Endothelial cell of umbilical vein (primary cell): ENCODE measurements at regions not wholly inside any gene's neighbourhood (a gene's known extent, or its start where the extent isn't known, plus 50 kb on each side); places are given as distances from the start of the nearest gene placed in this dataset.
"Not testable (repeated sequence)": the region's sequence is repeated elsewhere in the genome, so short reads cannot be mapped to it uniquely, and the experiment has no call there.

Source experiments
- BruUV-seq: library from RNA; stranded (reverse); fragments of 400-500 nt; replicated peaks from 2 replicates; lab custom pipeline; 2021; lab: Mats Ljungman, UMichigan
- CTCF ChIA-PET: fragments of 300-600, 350-600 bp; sonication (Branson Sonifier 250); formaldehyde crosslinking; loops from one replicate; lab custom pipeline; 2021; ENCODE audit warnings: antibody characterized with exemption, inconsistent platforms; lab: Charles Lee
- POLR2A ChIA-PET: fragments of 300-600, 350-600 bp; sonication (Branson Sonifier 250); formaldehyde crosslinking; loops from one replicate; lab custom pipeline; 2021; ENCODE audit warnings: antibody characterized with exemption, inconsistent platforms; lab: Charles Lee
- DNase-seq: peaks from one replicate; pipeline ENCODE4 v3.0.0-alpha.2; 2011; ENCODE audit warnings: low read depth, low spot score
- FAIRE-seq: peaks from 2 replicates; lab custom pipeline; 2011; peaks lifted over from hg19 to GRCh38; lab: Jason Lieb, UNC
- H2AFZ ChIP-seq: 2 replicates; pipeline ENCODE4 v1.6.0; 2012; ENCODE audit warnings: low read depth, low read length, control low read depth, inconsistent platforms
- H3K27ac ChIP-seq: 2 replicates; pipeline ENCODE4 v1.5.1; 2011; ENCODE audit warnings: low read depth, mild to moderate bottlenecking, control low read depth, low read length, moderate library complexity; ENCODE audit not compliant: insufficient read depth
- H3K27me3 ChIP-seq, 2 experiments: 2 replicates each; pipeline versions ENCODE4 v1.6.0 to v1.6.1; 2011; ENCODE audit warnings: low read length in 2 of 2, mixed read lengths in 1 of 2; ENCODE audit not compliant: control insufficient read depth in 2 of 2, insufficient read depth in 2 of 2
- H3K36me3 ChIP-seq, 2 experiments: 2 replicates in 1 of 2; 3 replicates in 1 of 2; pipeline ENCODE4 v1.5.1; 2011; ENCODE audit warnings: low read length in 2 of 2, mild to moderate bottlenecking in 1 of 2, moderate library complexity in 1 of 2; ENCODE audit not compliant: control insufficient read depth in 2 of 2, insufficient read depth in 2 of 2; ENCODE audit errors: extremely low read depth in 1 of 2
- H3K4me1 ChIP-seq: 3 replicates; pipeline ENCODE4 v1.5.1; 2011; ENCODE audit warnings: mild to moderate bottlenecking, low read length; ENCODE audit not compliant: control insufficient read depth, insufficient read depth; ENCODE audit errors: extremely low read depth
- H3K4me2 ChIP-seq: 2 replicates; pipeline ENCODE4 v1.6.1; 2011; ENCODE audit warnings: low read length, control low read depth, mixed read lengths; ENCODE audit not compliant: insufficient read depth
- H3K4me3 ChIP-seq, 3 experiments: fragments of 200-600 bp in 1 of 3; sonication (generic), shearing (Covaris generic) in 1 of 3; replicated peaks in 1 of 3; 2 replicates each; pipeline ENCODE4 v1.5.1; 2011 to 2016; ENCODE audit warnings: control low read depth in 3 of 3, low read length in 3 of 3, mild to moderate bottlenecking in 2 of 3, inconsistent platforms in 1 of 3, low read depth in 1 of 3, moderate library complexity in 1 of 3; ENCODE audit not compliant: insufficient read depth in 1 of 3
- H3K79me2 ChIP-seq: 2 replicates; pipeline ENCODE4 v1.6.0; 2012; ENCODE audit warnings: low read length, inconsistent platforms; ENCODE audit not compliant: control insufficient read depth, insufficient read depth
- H3K9ac ChIP-seq: replicated peaks from 2 replicates; pipeline ENCODE3; 2011; ENCODE audit warnings: low read length, control low read depth; ENCODE audit not compliant: insufficient read depth; ENCODE audit errors: extremely low read depth
- H3K9me1 ChIP-seq: replicated peaks from 3 replicates; pipeline ENCODE4 v1.6.0; 2011; ENCODE audit warnings: mild to moderate bottlenecking, low read length; ENCODE audit not compliant: control insufficient read depth, insufficient read depth; ENCODE audit errors: extremely low read depth
- H3K9me3 ChIP-seq: replicated peaks from 2 replicates; pipeline ENCODE4 v1.5.1; 2012; ENCODE audit warnings: low read length, inconsistent platforms; ENCODE audit not compliant: control insufficient read depth, insufficient read depth
- H4K20me1 ChIP-seq: replicated peaks from 2 replicates; pipeline ENCODE3; 2011; ENCODE audit warnings: mild to moderate bottlenecking, low read length; ENCODE audit not compliant: control insufficient read depth, insufficient read depth; ENCODE audit errors: extremely low read depth
- CTCF ChIP-seq, 2 donors: IDR thresholded peaks; 1 replicate in 1 of 2; 2 replicates in 1 of 2; pipeline ENCODE4 v1.5.1; 2011; ENCODE audit warnings: low read length in 2 of 2, mild to moderate bottlenecking in 2 of 2, moderate library complexity in 2 of 2, control low read depth in 1 of 2, inconsistent platforms in 1 of 2, low read depth in 1 of 2; ENCODE audit not compliant: insufficient read depth in 1 of 2; ENCODE audit errors: extremely low read depth in 1 of 2
- EZH2 ChIP-seq: IDR thresholded peaks from 2 replicates; pipeline ENCODE4 v1.6.1; 2012; ENCODE audit warnings: borderline replicate concordance, low read depth, mild to moderate bottlenecking, moderate library complexity, low read length, inconsistent platforms; ENCODE audit not compliant: severe bottlenecking
- FOS ChIP-seq: IDR thresholded peaks from 2 replicates; pipeline ENCODE4 v1.6.1; 2011; ENCODE audit warnings: mild to moderate bottlenecking, low read length, moderate library complexity, borderline replicate concordance; ENCODE audit not compliant: insufficient read depth
- GATA2 ChIP-seq: IDR thresholded peaks from 2 replicates; pipeline ENCODE4 v1.7.0; 2011; ENCODE audit warnings: low read depth, mild to moderate bottlenecking, moderate library complexity, mixed read lengths, low read length; ENCODE audit not compliant: insufficient read length, insufficient read depth
- POLR2A ChIP-seq: IDR thresholded peaks from 2 replicates; pipeline ENCODE4 v1.6.1; 2012; ENCODE audit warnings: low read depth, mild to moderate bottlenecking, control low read depth, low read length
- POLR2AphosphoS5 ChIP-seq: IDR thresholded peaks from 2 replicates; pipeline ENCODE4 v1.6.1; 2012; ENCODE audit warnings: low read depth, mild to moderate bottlenecking, control low read depth, low read length, moderate library complexity; ENCODE audit not compliant: insufficient read depth
- dilution Hi-C: fragments of 300-500 bp; cut with MboI; formaldehyde crosslinking; loops from one replicate; pipeline ENCODE4 v1.15.0; 2019; ENCODE audit warnings: low sequenced_read_pairs; ENCODE audit not compliant: extremely low pct_ligation_motif_present
- intact Hi-C: fragments of 100-400 bp; cut with micrococcal nuclease; formaldehyde crosslinking; loops from one replicate; pipeline ENCODE4 v1.10.0; 2022

GRCh38 chr2:176895158-176895557, 317.4 kb upstream of the HNRNPA3 start:
- Histone ChIP-seq H3K27me3 (peaks cover 0 to 1% of the 10 kb centered on the region in 2 experiments), H3K4me1 (no peaks in the 10 kb centered on the region), H3K9me3 (no peaks in the 10 kb centered on the region), H3K4me3 (no peak overlapping the region), H3K36me3 (no peaks in the 10 kb centered on the region), H3K9me1 (no peaks in the 10 kb centered on the region), H3K27ac (no peak overlapping the region), H3K4me2 (no peak overlapping the region), H3K9ac (no peak overlapping the region), H4K20me1 (no peaks in the 10 kb centered on the region), H3K79me2 (no peaks in the 10 kb centered on the region), H2AFZ (no peak overlapping the region)
- DNase-seq = no peak
- BruUV-seq = no TSS peak
- CTCF ChIA-PET = interaction anchor here (0.7 to 1.7 kb wide), 3 partner anchors 9 to 22 kb away, joined by 3 to 5 read pairs (median 3); no protein-coding TSS in a partner anchor
- dilution Hi-C loops (no loop called here), intact Hi-C loops (no loop called here)
- no peak for TF ChIP-seq GATA2
- TF ChIP-seq CTCF (IDR thresholded peaks at IDR 0.05; ENCODE audit: extremely low read depth in 1 of 2, insufficient read depth in 1 of 2, low read depth in 1 of 2, low read length in 2 of 2) = no peak
- TF ChIP-seq POLR2AphosphoS5 = no peak
- TF ChIP-seq POLR2A = no peak
- TF ChIP-seq EZH2 = no peak
- FAIRE-seq = no peak
- POLR2A ChIA-PET = no interaction called here

DNA sequence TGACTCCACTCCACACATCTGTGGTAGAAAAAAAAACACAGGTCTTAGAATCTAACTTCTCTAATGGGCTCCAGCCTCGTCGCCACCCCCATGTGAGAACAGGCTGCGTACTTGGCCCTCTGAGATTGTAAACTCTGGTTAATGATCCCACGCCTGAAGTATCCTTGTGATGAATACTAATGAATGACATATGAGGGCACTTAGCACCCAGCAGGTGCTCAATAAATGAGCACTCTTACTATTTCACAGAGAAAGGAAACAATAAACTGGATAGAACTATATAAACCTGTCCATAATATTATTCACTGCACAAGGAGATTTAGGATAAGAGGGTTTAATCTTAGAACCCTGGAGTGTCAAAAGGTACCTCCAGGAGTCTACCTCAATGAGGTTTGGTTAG, 310.1 kb upstream of the HNRNPA3 start:
- H3K27me3 ChIP-seq = peaks cover 0 to 2% of the 10 kb centered on the region in 2 experiments
- intact Hi-C loops = no loop called here
- H3K9me1 ChIP-seq = no peaks in the 10 kb centered on the region
- no peak overlapping the region for H3K9ac ChIP-seq
- ChIA-PET CTCF (no interaction called here), POLR2A (no interaction called here)
- H3K4me2 ChIP-seq = no peak overlapping the region
- dilution Hi-C loops = no loop called here
- no peaks in the 10 kb centered on the region for H3K4me1 ChIP-seq
- no peak for FAIRE-seq
- H3K79me2 ChIP-seq = no peaks in the 10 kb centered on the region
- no peaks in the 10 kb centered on the region for H4K20me1 ChIP-seq
- H3K27ac ChIP-seq = no peak overlapping the region
- H3K36me3 ChIP-seq = no peaks in the 10 kb centered on the region
- H3K9me3 ChIP-seq = no peaks in the 10 kb centered on the region
- no peak overlapping the region for H3K4me3 ChIP-seq
- H2AFZ ChIP-seq = no peak overlapping the region
- no TSS peak for BruUV-seq
- no peak for DNase-seq
- TF ChIP-seq FOS (no peak), POLR2AphosphoS5 (no peak), GATA2 (no peak), CTCF (IDR thresholded peaks at IDR 0.05; ENCODE audit: extremely low read depth in 1 of 2, insufficient read depth in 1 of 2, low read depth in 1 of 2, low read length in 2 of 2) (no peak)

GRCh38 chr2:176904053-176904452, 308.5 kb upstream of the HNRNPA3 start:
- CTCF ChIA-PET = interaction anchor here (1.2 kb wide), 1 partner anchor 9 kb away, joined by 3 read pairs; no protein-coding TSS in a partner anchor
- dilution Hi-C loops = not testable (repeated sequence)

More at GRCh38 chr2:176904053-176904452, 308.5 kb upstream of the HNRNPA3 start:
- H3K9me1 ChIP-seq, H3K4me3 ChIP-seq, POLR2A ChIA-PET, BruUV-seq, DNase-seq, FAIRE-seq, H3K4me1 ChIP-seq, H3K36me3 ChIP-seq, H3K9me3 ChIP-seq, H3K4me2 ChIP-seq, H3K79me2 ChIP-seq, H3K27ac ChIP-seq, H2AFZ ChIP-seq, intact Hi-C loops, H3K27me3 ChIP-seq, H4K20me1 ChIP-seq, H3K9ac ChIP-seq: not testable (repeated sequence)
